Glutamatergic neuron (in vitro differentiated cells): ENCODE measurements at regions not wholly inside any gene's neighbourhood (a gene's known extent, or its start where the extent isn't known, plus 50 kb on each side); places are given as distances from the start of the nearest gene placed in this dataset.

Experiments
- DNase-seq: peaks from one replicate; pipeline ENCODE4 v3.0.0; 2022
- H3K27ac Mint-ChIP-seq: one replicate; pipeline ENCODE4 v1.8.0; 2020; ENCODE audit warnings: mild to moderate bottlenecking, mixed read lengths, inconsistent platforms; ENCODE audit not compliant: unreplicated experiment
- H3K27me3 Mint-ChIP-seq: one replicate; pipeline ENCODE4 v1.8.0; 2020; ENCODE audit warnings: mild to moderate bottlenecking, moderate library complexity, mixed read lengths, inconsistent platforms; ENCODE audit not compliant: unreplicated experiment
- H3K36me3 Mint-ChIP-seq: one replicate; pipeline ENCODE4 v1.8.0; 2020; ENCODE audit warnings: mild to moderate bottlenecking, mixed read lengths, inconsistent platforms; ENCODE audit not compliant: unreplicated experiment
- H3K4me1 Mint-ChIP-seq: one replicate; pipeline ENCODE4 v1.8.0; 2020; ENCODE audit warnings: mild to moderate bottlenecking, low read depth, mixed read lengths, inconsistent platforms; ENCODE audit not compliant: unreplicated experiment
- H3K4me3 Mint-ChIP-seq: one replicate; pipeline ENCODE4 v1.8.0; 2020; ENCODE audit warnings: mild to moderate bottlenecking, mixed read lengths, inconsistent platforms; ENCODE audit not compliant: unreplicated experiment
- H3K9me3 Mint-ChIP-seq: one replicate; pipeline ENCODE4 v1.8.0; 2020; ENCODE audit warnings: mild to moderate bottlenecking, moderate library complexity, mixed read lengths, inconsistent platforms; ENCODE audit not compliant: unreplicated experiment
- TF ChIP-seq, protein P1 (sequence below): fragments of 200-600 bp; sonication (generic); IDR thresholded peaks from one replicate; pipeline ENCODE4 v1.5.0; 2021; ENCODE audit not compliant: partially characterized antibody, unreplicated experiment

GRCh38 chr2:59568461-59568860 is 985.0 kb downstream of the BCL11A start:
- H3K27me3 Mint-ChIP-seq = no peaks in the 10 kb centered on the region
- TF ChIP-seq, protein P1, sequence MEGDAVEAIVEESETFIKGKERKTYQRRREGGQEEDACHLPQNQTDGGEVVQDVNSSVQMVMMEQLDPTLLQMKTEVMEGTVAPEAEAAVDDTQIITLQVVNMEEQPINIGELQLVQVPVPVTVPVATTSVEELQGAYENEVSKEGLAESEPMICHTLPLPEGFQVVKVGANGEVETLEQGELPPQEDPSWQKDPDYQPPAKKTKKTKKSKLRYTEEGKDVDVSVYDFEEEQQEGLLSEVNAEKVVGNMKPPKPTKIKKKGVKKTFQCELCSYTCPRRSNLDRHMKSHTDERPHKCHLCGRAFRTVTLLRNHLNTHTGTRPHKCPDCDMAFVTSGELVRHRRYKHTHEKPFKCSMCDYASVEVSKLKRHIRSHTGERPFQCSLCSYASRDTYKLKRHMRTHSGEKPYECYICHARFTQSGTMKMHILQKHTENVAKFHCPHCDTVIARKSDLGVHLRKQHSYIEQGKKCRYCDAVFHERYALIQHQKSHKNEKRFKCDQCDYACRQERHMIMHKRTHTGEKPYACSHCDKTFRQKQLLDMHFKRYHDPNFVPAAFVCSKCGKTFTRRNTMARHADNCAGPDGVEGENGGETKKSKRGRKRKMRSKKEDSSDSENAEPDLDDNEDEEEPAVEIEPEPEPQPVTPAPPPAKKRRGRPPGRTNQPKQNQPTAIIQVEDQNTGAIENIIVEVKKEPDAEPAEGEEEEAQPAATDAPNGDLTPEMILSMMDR = no peak
- H3K4me1 Mint-ChIP-seq = no peaks in the 10 kb centered on the region
- no peaks in the 10 kb centered on the region for H3K9me3 Mint-ChIP-seq
- no peak for DNase-seq
- no peaks in the 10 kb centered on the region for H3K36me3 Mint-ChIP-seq
- H3K4me3 Mint-ChIP-seq = no peak overlapping the region
- no peak overlapping the region for H3K27ac Mint-ChIP-seq

DNA sequence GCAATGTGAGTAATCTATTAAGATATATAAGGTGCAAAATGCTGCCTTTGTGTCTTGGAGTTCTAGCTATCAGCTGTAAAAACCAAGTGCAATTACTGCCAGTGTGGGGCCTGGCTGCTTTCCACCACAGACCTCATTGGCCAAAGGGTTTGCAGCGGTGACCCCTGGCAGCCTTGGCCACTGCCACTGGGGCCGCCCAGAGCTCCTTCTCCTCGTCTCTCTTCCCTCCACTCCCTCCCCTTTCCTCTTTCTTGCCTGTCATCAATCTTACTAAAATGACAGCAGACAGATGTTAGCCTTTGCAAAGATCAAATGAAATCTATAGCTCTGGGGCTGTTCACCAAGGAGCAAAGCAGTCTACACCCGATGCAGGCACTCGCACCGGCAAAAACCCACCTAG is 986.3 kb downstream of the BCL11A start:
- DNase-seq = no peak
- no peaks in the 10 kb centered on the region for H3K36me3 Mint-ChIP-seq

DNA sequence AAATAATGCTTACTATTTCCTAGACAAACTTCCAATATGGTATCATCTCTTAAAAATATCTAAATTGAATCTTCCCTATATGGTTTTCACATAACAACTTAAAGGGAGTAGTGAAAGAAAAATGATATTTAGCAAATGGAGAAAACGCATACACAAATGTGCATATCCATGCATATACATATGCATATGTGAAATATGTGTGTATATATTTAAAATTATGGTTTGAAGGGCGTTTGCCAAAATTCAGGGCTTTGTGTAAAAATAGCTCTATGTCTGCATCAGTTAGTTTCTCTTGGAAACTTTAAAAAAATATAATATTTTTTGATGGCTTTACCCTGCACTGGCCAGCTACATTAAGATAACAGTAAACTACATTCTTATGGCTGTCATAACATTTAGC is 986.7 kb downstream of the BCL11A start:
- Mint-ChIP-seq H3K4me3 (no peak overlapping the region), H3K9me3 (no peaks in the 10 kb centered on the region), H3K36me3 (no peaks in the 10 kb centered on the region), H3K27me3 (no peaks in the 10 kb centered on the region), H3K27ac (no peak overlapping the region), H3K4me1 (no peaks in the 10 kb centered on the region)
- TF ChIP-seq, protein P1 = no peak
- DNase-seq = no peak

More for the DNA sequence above, 986.3 kb downstream of the BCL11A start:
- H3K27me3 Mint-ChIP-seq = no peaks in the 10 kb centered on the region
- no peak overlapping the region for H3K27ac Mint-ChIP-seq
- H3K4me1 Mint-ChIP-seq = no peaks in the 10 kb centered on the region
- H3K9me3 Mint-ChIP-seq = no peaks in the 10 kb centered on the region
- TF ChIP-seq, protein P1 = no peak
- H3K4me3 Mint-ChIP-seq = no peak overlapping the region

- Mint-ChIP-seq H3K9me3 (no peaks in the 10 kb centered on the region), H3K4me1 (no peaks in the 10 kb centered on the region), H3K27ac (no peak overlapping the region), H3K36me3 (no peaks in the 10 kb centered on the region), H3K4me3 (no peak overlapping the region), H3K27me3 (no peaks in the 10 kb centered on the region)
- TF ChIP-seq, protein P1 = no peak
- DNase-seq = no peak
Measured at GRCh38 chr2:59561281-59561680, 992.2 kb downstream of the BCL11A start.

DNA sequence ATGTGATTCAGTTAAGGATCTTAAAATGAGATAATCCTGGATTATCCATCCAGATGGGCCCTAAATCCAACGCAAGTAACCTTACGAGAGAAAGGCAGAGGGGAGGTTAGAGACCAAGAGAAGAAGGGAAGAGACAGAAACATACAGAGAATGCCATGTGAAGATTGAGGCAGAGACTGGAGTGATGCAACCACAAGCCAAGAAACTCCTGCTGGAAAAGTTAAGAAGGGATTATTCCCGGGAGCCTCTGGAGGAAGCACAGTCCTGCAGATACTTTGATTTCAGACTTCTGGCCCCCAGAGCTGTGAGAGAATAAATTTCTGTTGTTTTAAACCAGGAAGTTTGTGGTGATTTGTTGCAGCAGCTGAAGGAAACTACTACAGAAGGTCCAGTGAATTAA is 992.7 kb downstream of the BCL11A start:
- no peak for DNase-seq
- H3K36me3 Mint-ChIP-seq = no peaks in the 10 kb centered on the region
- TF ChIP-seq, protein P1 = no peak
- no peaks in the 10 kb centered on the region for H3K9me3 Mint-ChIP-seq
- H3K27ac Mint-ChIP-seq = no peak overlapping the region
- no peak overlapping the region for H3K4me3 Mint-ChIP-seq
- H3K27me3 Mint-ChIP-seq = no peaks in the 10 kb centered on the region
- H3K4me1 Mint-ChIP-seq = no peaks in the 10 kb centered on the region
